IPS-18c (cell line): ENCODE measurements at regions not wholly inside any gene's neighbourhood (a gene's known extent, or its start where the extent isn't known, plus 50 kb on each side); places are given as distances from the start of the nearest gene placed in this dataset.
"Not testable (repeated sequence)": the region's sequence is repeated elsewhere in the genome, so short reads cannot be mapped to it uniquely, and the experiment has no call there.

ENCODE experiments used
- H3K4me3 ChIP-seq: 2 replicates; pipeline ENCODE4 v1.7.0; 2013; ENCODE audit warnings: low read depth, mild to moderate bottlenecking, low read length, moderate library complexity; ENCODE audit not compliant: insufficient read depth
- H3K9me3 ChIP-seq: one replicate; pipeline ENCODE4 v1.6.1; 2013; ENCODE audit warnings: mild to moderate bottlenecking, low read length, moderate library complexity; ENCODE audit not compliant: control insufficient read depth, insufficient read depth

DNA sequence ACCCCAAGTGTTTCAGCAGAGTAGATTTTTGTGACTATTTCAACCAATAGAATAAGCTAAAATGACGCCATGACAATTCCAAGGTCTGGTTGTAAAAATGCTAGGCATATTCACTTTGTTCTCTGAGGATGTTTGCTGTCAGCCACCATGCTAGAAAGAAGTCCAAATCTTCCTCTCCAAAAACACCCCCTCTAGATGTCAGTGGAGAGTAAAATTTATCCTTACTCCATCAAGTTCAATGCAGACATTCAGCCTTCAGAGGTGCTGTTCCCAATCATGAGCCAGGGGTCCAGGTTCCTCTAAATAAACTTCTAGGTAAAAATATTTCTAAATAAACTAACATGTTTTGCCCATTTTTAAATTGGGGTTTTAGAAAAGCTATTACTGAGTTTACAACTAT, 395.4 kb upstream of the ADAMTS5 start:
- no peak overlapping the region for H3K4me3 ChIP-seq
- H3K9me3 ChIP-seq, result no peaks in the 10 kb centered on the region

DNA sequence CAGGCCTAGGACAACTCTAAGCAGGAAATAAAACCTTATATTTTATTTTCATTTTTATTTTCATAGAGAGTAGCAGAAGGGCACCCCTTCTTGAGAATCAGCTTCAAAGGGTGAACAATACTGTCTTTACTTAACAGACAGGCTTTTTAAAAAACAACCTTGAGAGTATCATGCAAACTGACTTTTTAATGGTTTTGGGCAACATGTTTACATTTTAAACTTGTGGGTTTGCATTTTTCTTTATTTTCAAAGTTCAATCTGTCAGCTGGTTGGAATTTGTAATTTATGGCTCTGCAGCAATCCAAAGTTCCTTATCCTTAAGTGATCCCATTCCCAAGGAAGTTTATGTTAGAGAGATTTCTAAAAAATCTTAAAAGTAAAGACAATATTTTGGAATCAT, 392.3 kb upstream of the ADAMTS5 start:
- H3K9me3 ChIP-seq, result no peaks in the 10 kb centered on the region
- H3K4me3 ChIP-seq, result no peak overlapping the region

DNA sequence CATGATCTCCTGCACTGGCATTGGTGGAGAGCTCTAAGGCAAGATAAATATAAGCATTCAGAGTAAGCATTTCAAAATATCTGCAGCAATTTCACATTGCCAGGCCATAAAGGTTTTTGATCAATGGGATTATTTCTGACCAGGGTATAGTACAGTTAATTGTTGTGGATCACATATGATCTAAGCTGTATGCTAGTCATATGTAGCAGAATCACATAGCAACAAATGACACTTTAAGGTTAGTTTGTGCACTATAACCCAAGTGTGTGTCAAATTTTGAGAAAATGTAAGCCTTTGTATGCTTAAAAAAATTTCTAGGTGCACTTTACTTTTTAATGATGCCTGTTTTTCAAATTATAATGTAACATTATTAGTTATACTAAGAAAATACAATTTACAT, 386.0 kb upstream of the ADAMTS5 start:
- Histone ChIP-seq H3K4me3 (no peak overlapping the region), H3K9me3 (no peaks in the 10 kb centered on the region)

DNA sequence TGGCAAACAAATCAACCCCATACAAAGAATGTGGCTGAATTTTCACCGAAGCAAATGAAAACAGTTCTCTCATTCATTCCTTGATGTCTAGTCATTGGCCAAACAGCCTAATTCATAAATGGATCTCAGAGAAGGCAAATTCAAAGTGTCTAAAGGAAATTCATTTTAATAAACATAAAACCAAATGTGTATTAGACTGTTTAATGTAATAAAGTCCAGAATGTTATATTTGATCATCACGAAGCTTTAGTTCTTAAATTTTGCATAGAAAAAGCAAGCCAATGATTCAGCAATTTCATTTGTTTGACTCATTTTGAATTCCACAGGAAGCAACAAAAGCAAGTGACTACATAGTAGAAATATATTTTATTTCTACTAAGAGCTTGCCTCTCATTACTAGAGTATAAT, 379.2 kb upstream of the ADAMTS5 start:
- Histone ChIP-seq H3K9me3 (no peaks in the 10 kb centered on the region), H3K4me3 (no peak overlapping the region)

DNA sequence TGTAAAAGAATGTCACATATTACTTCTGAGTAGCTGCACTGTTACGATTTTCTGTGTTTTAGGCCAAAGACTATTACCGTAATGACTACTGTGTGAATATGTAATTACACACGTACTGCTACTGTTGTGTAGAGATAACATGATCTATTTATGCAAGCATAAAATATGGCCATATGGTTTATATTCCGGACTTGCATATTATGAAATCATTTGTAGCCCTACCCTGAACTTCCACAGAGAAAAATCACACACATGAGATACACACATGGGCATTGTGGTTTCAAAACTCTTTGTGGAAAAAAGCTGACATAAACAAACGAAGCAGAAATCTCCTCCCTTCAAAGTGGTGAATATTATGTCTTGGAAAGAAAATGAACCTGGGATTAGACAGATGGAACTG, 373.0 kb upstream of the ADAMTS5 start:
- no peak overlapping the region for H3K4me3 ChIP-seq
- H3K9me3 ChIP-seq, result no peaks in the 10 kb centered on the region

DNA sequence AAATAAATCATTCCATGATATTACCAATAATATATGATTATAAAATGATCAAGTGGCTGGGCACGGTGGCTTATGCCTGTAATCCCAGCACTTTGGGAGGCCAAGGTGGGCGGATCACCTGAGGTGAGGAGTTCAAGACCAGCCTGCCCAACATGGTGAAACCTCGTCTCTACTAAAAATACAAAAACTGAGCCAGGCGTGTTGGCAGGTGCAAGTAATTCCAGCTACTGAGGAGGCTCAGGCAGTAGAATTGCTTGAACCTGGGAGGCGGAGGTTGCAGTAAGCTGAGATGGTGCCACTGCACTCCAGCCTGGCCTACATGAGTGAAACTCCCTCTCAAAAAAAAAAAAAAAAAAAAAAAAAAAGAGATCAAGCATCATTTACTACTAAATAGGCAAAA, 371.1 kb upstream of the ADAMTS5 start:
- H3K4me3 ChIP-seq, H3K9me3 ChIP-seq: not testable (repeated sequence)

DNA sequence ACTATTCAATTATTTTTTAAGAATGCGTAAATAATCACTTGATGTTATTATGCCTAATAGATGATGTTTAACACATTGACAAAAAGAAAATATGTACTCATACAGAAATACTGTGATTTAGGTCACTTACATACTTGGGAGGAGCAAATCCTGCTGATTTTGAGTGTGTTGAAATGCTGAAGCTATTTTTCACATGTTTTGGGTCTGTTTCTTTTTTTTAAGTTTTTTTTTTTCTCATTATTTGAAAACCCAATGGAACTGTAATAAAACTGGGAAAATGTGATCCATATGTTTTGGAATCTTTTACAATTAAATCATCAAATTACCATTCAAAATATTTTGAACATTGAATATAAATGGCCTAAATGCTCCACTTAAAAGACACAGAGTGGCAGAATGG, 366.2 kb upstream of the ADAMTS5 start:
- Histone ChIP-seq H3K9me3 (no peaks in the 10 kb centered on the region), H3K4me3 (no peak overlapping the region)

DNA sequence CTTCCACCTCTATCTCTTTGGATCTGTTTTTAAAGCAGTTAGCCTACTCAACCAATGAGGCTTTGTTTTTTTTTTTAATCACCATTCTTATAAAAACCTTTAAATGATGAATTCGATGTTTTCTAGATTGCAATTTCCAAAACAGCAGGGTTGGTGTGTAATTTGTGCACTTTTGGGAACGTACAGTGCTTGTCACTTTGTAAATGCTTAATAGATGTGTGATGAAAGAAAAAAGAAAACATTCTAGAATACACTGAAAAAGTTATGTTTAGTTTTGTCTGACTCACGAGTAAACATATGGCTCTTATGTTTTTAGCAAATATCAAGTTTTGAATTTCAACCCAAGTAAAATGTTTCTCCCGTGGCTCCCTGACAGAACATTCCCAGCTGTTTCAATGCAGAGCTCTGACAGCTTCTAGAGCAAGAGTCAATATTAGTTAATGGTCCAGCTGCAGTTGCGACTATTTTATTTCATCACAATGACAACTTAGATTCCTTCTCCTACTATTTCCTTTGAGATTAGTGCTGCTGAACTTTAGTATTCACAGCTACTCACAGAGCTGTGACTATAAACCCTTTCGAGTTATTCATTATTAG, 362.5 kb upstream of the ADAMTS5 start:
- Histone ChIP-seq H3K4me3 (no peak overlapping the region), H3K9me3 (no peaks in the 10 kb centered on the region)

DNA sequence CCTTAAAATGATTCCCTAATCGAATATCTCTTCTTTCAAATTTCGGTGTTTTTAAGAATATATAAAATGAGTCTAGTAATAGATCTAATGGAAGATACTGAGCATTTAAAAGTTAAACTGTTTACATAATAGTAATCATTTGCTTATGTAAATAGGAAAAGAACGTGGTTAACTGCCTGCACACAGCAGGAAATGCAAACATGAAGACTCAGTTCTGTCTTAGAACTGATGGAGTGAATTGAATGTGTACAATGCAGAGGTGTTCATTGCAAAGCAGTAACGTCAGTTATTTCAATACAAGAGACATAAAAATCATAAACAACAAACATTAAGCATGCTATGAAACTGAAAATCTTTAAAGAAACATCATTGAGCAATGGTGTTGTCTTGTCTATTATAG, 359.4 kb upstream of the ADAMTS5 start:
- no peak overlapping the region for H3K4me3 ChIP-seq
- H3K9me3 ChIP-seq, result no peaks in the 10 kb centered on the region

DNA sequence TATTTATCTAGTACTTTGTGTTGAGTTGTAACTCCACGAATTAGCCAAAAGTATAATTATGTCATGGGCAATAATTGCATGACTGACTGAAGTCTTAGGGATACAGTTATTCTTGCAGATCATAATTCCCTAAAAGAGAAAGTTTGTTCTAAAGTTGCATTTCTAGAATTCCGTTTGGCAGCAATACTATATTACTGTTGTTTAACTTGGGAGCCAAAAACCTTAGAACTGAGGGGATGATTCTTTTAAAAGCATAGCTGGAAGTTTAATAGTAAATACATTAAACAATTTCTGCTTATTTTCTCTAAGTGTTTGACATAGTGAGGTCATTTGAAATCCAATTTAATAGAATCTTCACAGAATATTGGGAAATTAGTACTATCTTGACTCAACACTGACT, 356.4 kb upstream of the ADAMTS5 start:
- H3K4me3 ChIP-seq, result no peak overlapping the region
- no peaks in the 10 kb centered on the region for H3K9me3 ChIP-seq

DNA sequence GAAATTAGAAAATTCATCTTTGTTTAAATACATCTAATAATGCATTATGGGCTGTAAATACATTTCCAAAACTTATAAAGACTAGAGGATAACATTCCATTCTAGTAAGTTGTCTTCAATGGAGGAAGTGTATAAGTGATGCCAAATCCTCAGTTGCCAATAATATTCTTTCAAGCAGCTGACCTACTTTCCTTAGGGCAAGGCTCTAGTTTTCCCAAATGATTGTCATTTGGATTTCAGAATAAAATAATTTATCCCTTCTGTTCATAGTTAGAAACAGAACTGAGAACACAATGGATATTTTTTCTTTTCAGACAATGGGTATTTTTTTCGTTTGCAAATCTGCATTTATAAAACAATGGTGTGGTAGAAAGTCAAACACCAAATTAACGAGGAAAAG, 354.9 kb upstream of the ADAMTS5 start:
- H3K9me3 ChIP-seq, result no peaks in the 10 kb centered on the region
- H3K4me3 ChIP-seq, result no peak overlapping the region

DNA sequence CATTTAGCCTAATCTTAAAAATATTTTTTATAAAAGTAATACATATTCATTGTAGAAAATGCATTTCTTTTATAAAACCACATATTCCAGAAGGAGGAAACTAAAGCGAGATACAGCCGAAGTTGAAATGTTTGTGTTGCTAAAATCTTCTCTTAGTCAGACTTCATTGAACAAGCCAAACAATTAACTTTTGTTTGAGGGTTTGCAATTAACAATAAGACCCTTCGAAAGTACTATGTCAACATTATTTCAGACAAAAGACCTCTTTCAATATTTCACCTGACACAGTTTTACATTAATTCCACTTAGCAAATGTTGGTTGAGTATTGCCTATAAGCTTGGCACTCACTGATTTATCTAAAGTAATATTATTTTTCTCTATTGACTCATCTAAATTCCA, 354.0 kb upstream of the ADAMTS5 start:
- H3K4me3 ChIP-seq, result no peak overlapping the region
- no peaks in the 10 kb centered on the region for H3K9me3 ChIP-seq

DNA sequence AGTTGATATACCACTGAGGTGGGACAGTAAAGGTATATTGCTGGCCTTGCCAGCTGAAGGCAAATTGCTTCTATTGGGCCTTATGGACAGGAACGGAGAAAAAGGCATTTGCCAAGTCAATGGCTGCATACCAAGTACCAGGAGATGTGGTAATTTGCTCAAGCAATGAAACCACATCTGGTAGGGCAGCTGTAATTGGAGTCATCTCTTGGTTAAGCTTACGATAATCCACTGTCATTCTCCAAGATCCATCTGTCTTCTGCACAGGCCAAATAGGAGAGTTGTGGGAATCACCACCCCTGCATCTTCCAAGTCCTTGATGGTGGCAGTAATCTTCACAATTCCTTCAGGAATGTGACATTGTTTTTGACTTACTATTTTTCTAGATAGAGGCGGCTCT, 350.7 kb upstream of the ADAMTS5 start:
- H3K9me3 ChIP-seq, H3K4me3 ChIP-seq: not testable (repeated sequence)

DNA sequence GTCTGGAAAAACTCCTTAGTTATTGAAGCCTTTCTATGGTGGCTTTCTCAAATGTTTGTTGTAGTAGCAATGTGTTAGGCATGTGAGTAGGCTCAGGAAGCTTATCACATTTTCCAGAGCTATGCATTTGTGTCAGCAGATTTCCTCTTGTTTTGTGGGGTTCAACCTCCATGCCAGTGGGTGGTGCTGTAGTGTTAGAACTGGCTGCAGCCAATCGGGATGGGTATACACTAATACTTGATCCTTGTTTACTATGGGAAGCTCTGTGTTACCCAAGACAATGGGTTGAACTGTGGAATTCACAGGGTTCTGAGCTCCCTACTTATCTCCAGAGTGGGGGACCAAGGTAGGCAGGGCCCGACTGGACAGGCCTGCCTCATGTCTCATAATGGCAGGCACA, 348.5 kb upstream of the ADAMTS5 start:
- no peak overlapping the region for H3K4me3 ChIP-seq

DNA sequence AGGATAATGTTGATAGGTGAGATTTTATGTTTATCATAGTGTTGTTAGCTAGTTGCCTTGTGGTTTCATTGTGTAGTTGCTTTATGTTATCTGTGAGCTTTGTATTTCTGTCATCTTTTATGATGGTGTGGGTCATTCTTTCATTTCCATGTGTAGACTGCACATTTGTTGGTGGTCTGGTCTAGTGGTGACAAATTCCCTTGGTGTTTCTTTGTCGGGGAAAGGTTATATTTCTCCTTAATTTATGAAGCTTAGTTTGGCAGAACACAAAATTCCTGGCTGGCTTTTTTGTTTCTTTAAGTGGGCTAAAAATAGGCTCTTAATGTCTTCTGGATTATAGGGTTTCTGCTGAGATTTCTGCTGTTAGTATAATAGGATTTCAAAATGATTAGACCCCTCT, 347.2 kb upstream of the ADAMTS5 start:
- Histone ChIP-seq H3K4me3 (no peak overlapping the region), H3K9me3 (no peaks in the 10 kb centered on the region)

More for the DNA sequence above, 348.5 kb upstream of the ADAMTS5 start:
- H3K9me3 ChIP-seq, result no peaks in the 10 kb centered on the region

DNA sequence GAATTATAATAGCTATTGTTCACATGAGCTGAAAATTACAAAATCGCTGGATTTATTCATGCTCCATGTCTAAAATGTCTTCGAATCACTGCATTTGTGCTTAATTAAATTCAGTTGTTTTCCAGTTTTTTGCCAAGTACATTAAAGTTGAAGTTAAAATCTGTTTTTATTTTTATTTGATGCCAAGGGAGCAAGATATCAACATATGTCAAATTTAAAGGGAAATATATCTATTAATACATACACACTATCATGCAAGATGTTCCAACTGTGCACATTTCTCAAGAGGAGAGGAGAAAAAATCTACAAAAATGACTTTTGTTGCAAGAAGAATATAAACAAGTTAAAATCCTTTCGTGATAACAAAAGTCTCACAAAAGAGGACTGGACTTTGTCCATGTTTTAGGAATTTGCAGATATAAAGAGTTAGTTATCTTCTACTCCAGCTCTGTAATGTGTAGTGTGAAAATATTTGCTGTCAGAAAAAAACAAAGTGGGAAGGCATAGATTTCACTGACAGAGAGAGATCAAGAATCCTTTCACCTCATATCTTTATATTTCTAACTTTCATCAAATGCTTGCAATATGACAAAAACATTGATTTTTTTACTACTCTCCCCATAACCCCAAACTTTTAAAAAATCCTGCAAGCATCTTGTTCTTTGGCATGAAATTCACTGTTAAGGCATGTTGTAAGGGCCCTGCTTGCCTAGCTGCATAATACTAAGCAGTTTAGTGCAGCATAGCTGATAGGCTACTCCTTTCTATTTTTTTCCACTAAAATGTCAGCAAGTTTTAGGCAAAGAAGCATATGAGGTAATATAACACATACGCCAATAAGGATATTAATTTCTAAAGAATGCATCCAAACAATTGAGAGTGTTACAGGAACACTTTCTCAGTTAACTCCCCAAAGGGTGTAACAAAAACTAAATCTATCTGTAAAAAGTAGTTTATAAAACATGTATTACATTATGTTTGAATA, 340.2 kb upstream of the ADAMTS5 start:
- Histone ChIP-seq H3K9me3 (no peaks in the 10 kb centered on the region), H3K4me3 (no peak overlapping the region)

DNA sequence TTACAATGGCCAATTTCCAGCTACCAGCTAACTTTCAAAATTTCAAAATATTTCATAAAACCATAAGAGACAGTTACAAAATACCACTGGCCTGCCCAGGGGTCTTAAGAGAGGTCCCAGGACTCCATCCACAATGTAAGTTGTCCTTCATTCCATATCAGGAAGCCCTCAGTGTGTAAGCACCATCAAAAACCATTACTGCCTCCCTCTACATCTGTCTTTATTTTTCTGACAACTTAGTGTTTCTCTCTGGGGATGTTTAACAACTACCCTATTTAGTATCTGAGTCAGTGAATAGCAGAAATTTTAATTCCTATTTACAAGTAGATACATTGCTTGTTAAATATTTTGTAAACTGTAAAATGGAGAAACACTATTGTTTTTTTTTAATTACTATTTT, 339.3 kb upstream of the ADAMTS5 start:
- Histone ChIP-seq H3K4me3 (no peak overlapping the region), H3K9me3 (no peaks in the 10 kb centered on the region)

DNA sequence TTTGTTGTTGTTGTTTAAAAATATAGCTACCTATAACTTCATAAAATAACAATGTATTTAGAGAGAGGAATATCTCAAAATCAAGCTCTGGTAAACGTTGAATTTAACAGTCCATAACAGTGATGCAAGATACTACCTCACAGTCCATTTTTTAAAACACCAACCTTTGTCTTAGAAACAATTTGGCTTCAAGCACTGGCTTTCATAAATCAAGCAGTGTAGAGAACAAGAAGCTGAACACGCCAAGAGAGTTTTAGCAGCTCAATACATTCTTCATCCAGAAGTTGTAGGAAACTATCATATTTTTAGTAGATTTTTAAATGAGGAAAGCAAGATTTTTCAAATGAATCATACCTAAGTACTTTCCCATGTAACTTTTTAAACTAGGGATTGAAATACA, 334.3 kb upstream of the ADAMTS5 start:
- H3K4me3 ChIP-seq, result no peak overlapping the region
- no peaks in the 10 kb centered on the region for H3K9me3 ChIP-seq
